GM12801 (cell line): ENCODE measurements at regions not wholly inside any gene's neighbourhood (a gene's known extent, or its start where the extent isn't known, plus 50 kb on each side); places are given as distances from the start of the nearest gene placed in this dataset.

Source experiments
- CTCF ChIP-seq: IDR thresholded peaks from one replicate; pipeline ENCODE4 v1.5.1; 2011; ENCODE audit warnings: control low read depth; ENCODE audit not compliant: insufficient read length; ENCODE audit errors: extremely low read depth

DNA sequence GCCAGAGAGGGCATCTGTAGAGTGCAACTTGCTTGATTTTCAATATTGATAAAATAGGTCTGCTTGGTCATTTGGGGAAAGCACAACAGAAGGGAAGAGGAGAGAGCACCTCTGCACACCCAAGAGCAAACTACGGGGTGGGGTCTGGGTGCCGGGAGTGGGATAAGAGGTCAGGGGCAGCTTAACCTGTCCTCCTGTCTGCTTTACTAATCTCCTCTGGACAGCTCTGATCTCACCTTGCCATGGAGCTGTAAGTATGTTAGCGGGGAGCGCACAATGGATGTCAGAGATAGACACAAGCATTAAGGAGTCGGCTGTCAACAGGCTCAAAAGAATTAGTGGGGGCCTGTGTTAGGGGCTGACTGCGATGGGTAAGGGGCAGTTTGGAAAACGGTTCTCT lies 328.7 kb downstream of the CYRIA start:
- no peak for TF ChIP-seq CTCF

GRCh38 chr2:16336491-16336890 lies 329.1 kb downstream of the CYRIA start:
- TF ChIP-seq CTCF, result no peak

DNA sequence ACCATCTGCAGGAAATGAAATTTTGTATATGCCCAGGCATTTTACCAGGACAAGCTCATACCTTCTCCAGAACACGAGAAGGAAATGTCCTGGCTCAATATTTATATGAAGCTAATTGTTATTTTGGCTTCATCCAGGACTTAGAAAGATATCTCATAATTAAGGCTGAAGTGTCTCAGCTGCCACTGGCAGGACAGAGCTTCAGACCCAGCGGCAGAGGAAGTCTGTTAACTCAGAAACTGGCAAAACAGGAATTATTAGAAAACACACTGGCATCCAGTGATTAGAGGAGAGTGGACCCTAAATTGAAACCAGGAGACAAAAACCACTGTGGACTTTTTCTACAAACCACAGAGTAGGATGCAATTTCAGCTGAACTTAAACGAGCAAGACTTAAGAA lies 329.7 kb downstream of the CYRIA start:
- TF ChIP-seq CTCF, result no peak

- TF ChIP-seq CTCF, result no peak
Measured at GRCh38 chr2:16335604-16335930, 330.1 kb downstream of the CYRIA start.

DNA sequence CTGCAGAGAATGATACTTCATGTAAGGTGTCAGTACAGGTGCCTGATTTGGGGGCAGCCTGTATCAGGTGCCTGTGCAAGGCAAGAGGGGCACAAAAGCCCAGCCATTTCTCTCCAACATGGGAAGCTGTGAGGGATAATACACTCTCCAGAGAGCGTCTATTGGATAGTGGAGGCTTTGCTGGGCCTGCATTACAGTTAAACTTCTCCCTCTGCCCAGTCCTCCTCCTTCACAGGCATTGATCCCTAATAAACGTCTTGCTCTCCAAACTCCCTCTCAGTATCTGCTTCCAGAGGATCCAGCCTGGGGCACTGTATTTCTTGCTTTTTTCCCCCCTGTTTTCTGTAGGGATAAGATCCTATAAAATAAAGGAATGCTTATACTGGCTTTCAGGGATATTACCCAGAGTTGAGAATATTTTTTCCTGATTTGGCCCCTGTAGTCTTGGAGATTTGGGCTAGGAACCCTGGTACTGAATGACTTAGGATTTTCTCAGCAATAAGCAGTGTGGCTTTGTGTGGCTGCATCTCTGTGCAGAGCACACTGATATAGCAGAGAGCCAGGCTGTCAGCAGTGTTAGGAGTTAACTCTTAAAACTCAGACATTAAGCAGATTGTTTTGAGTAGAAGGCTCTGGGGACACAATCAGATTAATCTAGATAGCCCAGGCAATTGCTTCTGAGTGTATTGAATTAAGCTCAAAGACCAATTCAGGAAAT lies 330.6 kb downstream of the CYRIA start:
- TF ChIP-seq CTCF, result no peak

GRCh38 chr2:16334366-16334765 lies 331.3 kb downstream of the CYRIA start:
- no peak for TF ChIP-seq CTCF

DNA sequence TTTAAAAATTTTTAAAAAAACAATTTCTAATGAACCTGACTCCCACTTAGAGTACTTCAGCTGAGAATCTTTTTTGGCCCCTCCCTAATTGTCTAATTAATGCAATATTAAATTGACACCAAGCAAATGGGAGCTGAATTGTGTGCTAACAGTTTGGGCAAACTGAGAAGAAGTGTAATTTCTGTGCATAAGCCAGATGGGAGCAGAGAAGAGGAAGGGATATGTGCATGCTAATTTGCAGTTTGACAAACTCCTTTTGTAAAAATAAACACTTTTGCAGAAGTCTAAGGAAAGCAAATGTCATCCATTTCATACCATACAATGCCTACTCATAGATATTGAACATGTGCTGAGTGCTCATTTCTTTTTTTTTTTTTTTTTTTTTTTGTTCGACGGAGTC lies 332.0 kb downstream of the CYRIA start:
- no peak for TF ChIP-seq CTCF
